ENCODE measurements at regions not wholly inside any gene's neighbourhood (a gene's known extent, or its start where the extent isn't known, plus 50 kb on each side); places are given as distances from the start of the nearest gene placed in this dataset.

DNA sequence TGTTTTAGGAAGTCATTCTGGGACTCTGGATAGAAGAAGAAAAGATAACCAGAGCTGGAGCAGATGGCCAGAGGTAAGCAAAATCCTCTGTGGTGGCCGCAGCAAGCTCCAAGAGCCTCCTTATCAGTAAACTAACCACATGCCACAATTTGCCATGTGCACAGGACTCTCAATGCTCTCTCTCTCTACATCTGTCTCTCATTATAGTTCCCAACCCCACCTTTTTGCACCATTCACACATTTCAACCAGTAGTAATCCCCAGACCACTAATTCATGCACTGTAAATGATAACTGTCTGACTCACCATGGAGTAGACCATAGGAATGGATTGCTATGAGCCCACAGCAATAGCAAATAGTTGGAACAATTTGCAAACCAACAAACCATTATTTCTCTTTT, 526.1 kb downstream of the TLR4 start:
- DNase-seq (ENCODE audit: low read depth, low spot score), result peak; percentile 28

GRCh38 chr9:118236625-118237024, 532.4 kb downstream of the TLR4 start:
- TF ChIP-seq, protein P1, sequence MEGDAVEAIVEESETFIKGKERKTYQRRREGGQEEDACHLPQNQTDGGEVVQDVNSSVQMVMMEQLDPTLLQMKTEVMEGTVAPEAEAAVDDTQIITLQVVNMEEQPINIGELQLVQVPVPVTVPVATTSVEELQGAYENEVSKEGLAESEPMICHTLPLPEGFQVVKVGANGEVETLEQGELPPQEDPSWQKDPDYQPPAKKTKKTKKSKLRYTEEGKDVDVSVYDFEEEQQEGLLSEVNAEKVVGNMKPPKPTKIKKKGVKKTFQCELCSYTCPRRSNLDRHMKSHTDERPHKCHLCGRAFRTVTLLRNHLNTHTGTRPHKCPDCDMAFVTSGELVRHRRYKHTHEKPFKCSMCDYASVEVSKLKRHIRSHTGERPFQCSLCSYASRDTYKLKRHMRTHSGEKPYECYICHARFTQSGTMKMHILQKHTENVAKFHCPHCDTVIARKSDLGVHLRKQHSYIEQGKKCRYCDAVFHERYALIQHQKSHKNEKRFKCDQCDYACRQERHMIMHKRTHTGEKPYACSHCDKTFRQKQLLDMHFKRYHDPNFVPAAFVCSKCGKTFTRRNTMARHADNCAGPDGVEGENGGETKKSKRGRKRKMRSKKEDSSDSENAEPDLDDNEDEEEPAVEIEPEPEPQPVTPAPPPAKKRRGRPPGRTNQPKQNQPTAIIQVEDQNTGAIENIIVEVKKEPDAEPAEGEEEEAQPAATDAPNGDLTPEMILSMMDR (IDR thresholded peaks at IDR 0.05; ENCODE audit: low read depth, low read length), result no peak
- in situ Hi-C loops (cut with HindIII; ENCODE audit: low sequenced_read_pairs), result no loop called here
- DNase-seq (ENCODE audit: low read depth, low spot score), result no peak
- H3K4me3 ChIP-seq (ENCODE audit: low read depth, low read length), result no peak overlapping the region

More for the DNA sequence above, 526.1 kb downstream of the TLR4 start:
- in situ Hi-C loops (cut with HindIII; ENCODE audit: low sequenced_read_pairs), result no loop called here
- TF ChIP-seq, protein P1 (IDR thresholded peaks at IDR 0.05; ENCODE audit: low read depth, low read length), result no peak
- H3K4me3 ChIP-seq (ENCODE audit: low read depth, low read length), result no peak overlapping the region

GRCh38 chr9:118238139-118238538, 533.9 kb downstream of the TLR4 start:
- no peak overlapping the region for H3K4me3 ChIP-seq (ENCODE audit: low read depth, low read length)
- no peak for DNase-seq (ENCODE audit: low read depth, low spot score)
- in situ Hi-C loops (cut with HindIII; ENCODE audit: low sequenced_read_pairs), result no loop called here
- TF ChIP-seq, protein P1 (IDR thresholded peaks at IDR 0.05; ENCODE audit: low read depth, low read length), result no peak

DNA sequence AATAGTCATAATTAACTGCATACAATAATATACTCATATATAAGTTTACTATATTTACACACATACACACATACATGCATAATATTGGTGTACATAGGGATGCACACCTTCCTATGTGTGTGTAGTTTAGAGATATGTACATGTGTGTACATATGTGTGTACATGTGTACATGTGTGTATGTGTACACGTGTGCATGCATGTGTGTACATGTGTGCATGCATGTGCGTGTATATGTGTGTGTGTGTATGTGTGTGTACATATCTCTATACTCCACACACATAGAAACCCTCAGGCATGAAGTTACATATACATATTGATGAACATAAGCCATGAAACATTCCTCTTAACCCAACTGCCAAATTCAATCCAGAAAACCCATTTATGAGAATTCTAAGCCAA, 547.8 kb downstream of the TLR4 start:
- in situ Hi-C loops (cut with HindIII; ENCODE audit: low sequenced_read_pairs), result no loop called here
- TF ChIP-seq, protein P1 (IDR thresholded peaks at IDR 0.05; ENCODE audit: low read depth, low read length), result no peak
- H3K4me3 ChIP-seq (ENCODE audit: low read depth, low read length), result no peak overlapping the region
- DNase-seq (ENCODE audit: low read depth, low spot score), result no peak

DNA sequence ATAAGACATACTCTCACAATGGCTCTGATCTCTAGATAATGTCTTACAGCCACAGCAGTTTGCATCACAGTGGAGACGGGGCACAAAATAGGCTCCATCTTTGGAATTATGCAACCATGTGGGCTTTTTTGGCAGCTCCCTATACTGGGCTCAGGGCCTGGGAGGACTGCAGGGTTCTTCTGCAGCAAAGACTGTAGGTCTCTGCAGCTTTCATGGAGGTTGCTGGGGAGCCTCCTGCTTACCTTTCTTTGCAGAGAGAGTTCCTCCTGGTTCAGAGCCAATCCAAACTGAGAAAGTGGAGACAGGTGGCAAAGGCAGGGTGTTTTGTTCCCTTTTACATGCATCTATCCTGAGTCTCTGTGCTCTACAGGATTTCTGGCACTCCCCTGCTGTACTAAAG, 558.0 kb downstream of the TLR4 start:
- no peak for DNase-seq (ENCODE audit: low read depth, low spot score)
- TF ChIP-seq, protein P1 (IDR thresholded peaks at IDR 0.05; ENCODE audit: low read depth, low read length), result no peak
- in situ Hi-C loops (cut with HindIII; ENCODE audit: low sequenced_read_pairs), result no loop called here
- H3K4me3 ChIP-seq (ENCODE audit: low read depth, low read length), result no peak overlapping the region

- in situ Hi-C loops (cut with HindIII; ENCODE audit: low sequenced_read_pairs), result no loop called here
- H3K4me3 ChIP-seq (ENCODE audit: low read depth, low read length), result no peak overlapping the region
- DNase-seq (ENCODE audit: low read depth, low spot score), result no peak
- TF ChIP-seq, protein P1 (IDR thresholded peaks at IDR 0.05; ENCODE audit: low read depth, low read length), result no peak
Observed at GRCh38 chr9:118263949-118264348, 559.7 kb downstream of the TLR4 start.

DNA sequence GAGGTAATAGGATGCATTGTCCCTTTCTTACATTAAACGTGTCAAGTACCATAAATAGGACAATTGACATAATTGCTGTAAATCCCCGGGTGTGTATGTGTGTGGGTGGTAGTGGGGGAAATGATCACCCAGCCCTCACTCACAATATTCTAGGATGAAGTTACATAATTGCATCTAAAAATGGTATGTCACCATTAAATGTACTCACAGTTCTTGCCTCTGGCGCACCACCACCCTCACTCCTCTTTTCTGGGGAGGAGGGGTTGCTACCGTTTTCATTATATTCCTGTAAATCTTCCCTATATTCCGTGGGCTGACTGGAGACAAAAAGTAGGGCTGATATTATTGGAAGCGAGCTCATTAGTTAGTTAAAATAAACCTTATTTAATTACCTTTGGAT, 563.8 kb downstream of the TLR4 start:
- in situ Hi-C loops (cut with HindIII; ENCODE audit: low sequenced_read_pairs), result no loop called here
- H3K4me3 ChIP-seq (ENCODE audit: low read depth, low read length), result no peak overlapping the region
- TF ChIP-seq, protein P1 (IDR thresholded peaks at IDR 0.05; ENCODE audit: low read depth, low read length), result no peak
- DNase-seq (ENCODE audit: low read depth, low spot score), result no peak
